ENCODE measurements at regions not wholly inside any gene's neighbourhood (a gene's known extent, or its start where the extent isn't known, plus 50 kb on each side); places are given as distances from the start of the nearest gene placed in this dataset.
"Not testable (repeated sequence)": the region's sequence is repeated elsewhere in the genome, so short reads cannot be mapped to it uniquely, and the experiment has no call there.

GRCh38 chr2:147603876-147604275 lies 241.0 kb upstream of the ACVR2A start:
- no peaks in the 10 kb centered on the region for H3K27me3 ChIP-seq
- no peaks in the 10 kb centered on the region for H3K9me3 ChIP-seq (ENCODE audit: low read depth)
- DNase-seq (ENCODE audit: low read depth in 1 of 2, low spot score in 1 of 2) = no peak
- no peak overlapping the region for H3K4me3 ChIP-seq
- no peaks in the 10 kb centered on the region for H3K36me3 ChIP-seq
- no peaks in the 10 kb centered on the region for H3K4me1 ChIP-seq (ENCODE audit: low read depth)
- H3K27ac ChIP-seq = no peak overlapping the region
- TF ChIP-seq, protein P1, sequence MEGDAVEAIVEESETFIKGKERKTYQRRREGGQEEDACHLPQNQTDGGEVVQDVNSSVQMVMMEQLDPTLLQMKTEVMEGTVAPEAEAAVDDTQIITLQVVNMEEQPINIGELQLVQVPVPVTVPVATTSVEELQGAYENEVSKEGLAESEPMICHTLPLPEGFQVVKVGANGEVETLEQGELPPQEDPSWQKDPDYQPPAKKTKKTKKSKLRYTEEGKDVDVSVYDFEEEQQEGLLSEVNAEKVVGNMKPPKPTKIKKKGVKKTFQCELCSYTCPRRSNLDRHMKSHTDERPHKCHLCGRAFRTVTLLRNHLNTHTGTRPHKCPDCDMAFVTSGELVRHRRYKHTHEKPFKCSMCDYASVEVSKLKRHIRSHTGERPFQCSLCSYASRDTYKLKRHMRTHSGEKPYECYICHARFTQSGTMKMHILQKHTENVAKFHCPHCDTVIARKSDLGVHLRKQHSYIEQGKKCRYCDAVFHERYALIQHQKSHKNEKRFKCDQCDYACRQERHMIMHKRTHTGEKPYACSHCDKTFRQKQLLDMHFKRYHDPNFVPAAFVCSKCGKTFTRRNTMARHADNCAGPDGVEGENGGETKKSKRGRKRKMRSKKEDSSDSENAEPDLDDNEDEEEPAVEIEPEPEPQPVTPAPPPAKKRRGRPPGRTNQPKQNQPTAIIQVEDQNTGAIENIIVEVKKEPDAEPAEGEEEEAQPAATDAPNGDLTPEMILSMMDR (IDR thresholded peaks at IDR 0.05; ENCODE audit: low read depth, low read length) = no peak

- H3K27ac ChIP-seq = no peak overlapping the region
- no peak overlapping the region for H3K4me3 ChIP-seq
- no peaks in the 10 kb centered on the region for H3K9me3 ChIP-seq (ENCODE audit: low read depth)
Observed at GRCh38 chr2:147603447-147603846, 241.4 kb upstream of the ACVR2A start.

GRCh38 chr2:147600646-147601045 lies 244.2 kb upstream of the ACVR2A start:
- DNase-seq (ENCODE audit: low read depth in 1 of 2, low spot score in 1 of 2) = no peak

More at GRCh38 chr2:147603447-147603846, 241.4 kb upstream of the ACVR2A start:
- Histone ChIP-seq H3K27me3 (no peaks in the 10 kb centered on the region), H3K36me3 (no peaks in the 10 kb centered on the region), H3K4me1 (ENCODE audit: low read depth) (no peaks in the 10 kb centered on the region)
- TF ChIP-seq, protein P1 (IDR thresholded peaks at IDR 0.05; ENCODE audit: low read depth, low read length) = no peak
- DNase-seq (ENCODE audit: low read depth in 1 of 2, low spot score in 1 of 2) = peak in 1 of 2 donors; percentile 3

GRCh38 chr2:147600223-147600622 lies 244.6 kb upstream of the ACVR2A start:
- Histone ChIP-seq H3K4me1 (ENCODE audit: low read depth) (no peaks in the 10 kb centered on the region), H3K27me3 (no peaks in the 10 kb centered on the region), H3K36me3 (no peaks in the 10 kb centered on the region), H3K27ac (no peak overlapping the region), H3K9me3 (ENCODE audit: low read depth) (no peaks in the 10 kb centered on the region), H3K4me3 (no peak overlapping the region)
- TF ChIP-seq, protein P1 (IDR thresholded peaks at IDR 0.05; ENCODE audit: low read depth, low read length) = no peak
- peak in 1 of 2 donors; percentile 19 for DNase-seq (ENCODE audit: low read depth in 1 of 2, low spot score in 1 of 2)

More at GRCh38 chr2:147600646-147601045, 244.2 kb upstream of the ACVR2A start:
- H3K4me3 ChIP-seq = no peak overlapping the region
- H3K9me3 ChIP-seq (ENCODE audit: low read depth) = no peaks in the 10 kb centered on the region
- H3K27me3 ChIP-seq = no peaks in the 10 kb centered on the region
- TF ChIP-seq, protein P1 (IDR thresholded peaks at IDR 0.05; ENCODE audit: low read depth, low read length) = no peak
- H3K4me1 ChIP-seq (ENCODE audit: low read depth) = no peaks in the 10 kb centered on the region
- H3K27ac ChIP-seq = no peak overlapping the region
- H3K36me3 ChIP-seq = no peaks in the 10 kb centered on the region

GRCh38 chr2:147595200-147595599 lies 249.6 kb upstream of the ACVR2A start:
- TF ChIP-seq, protein P1 (IDR thresholded peaks at IDR 0.05; ENCODE audit: low read depth, low read length) = no peak
- H3K27me3 ChIP-seq = no peaks in the 10 kb centered on the region
- no peaks in the 10 kb centered on the region for H3K4me1 ChIP-seq (ENCODE audit: low read depth)
- no peaks in the 10 kb centered on the region for H3K9me3 ChIP-seq (ENCODE audit: low read depth)
- no peak overlapping the region for H3K4me3 ChIP-seq
- no peak for DNase-seq (ENCODE audit: low read depth in 1 of 2, low spot score in 1 of 2)
- H3K27ac ChIP-seq = no peak overlapping the region
- H3K36me3 ChIP-seq = no peaks in the 10 kb centered on the region

- Histone ChIP-seq H3K27ac (no peak overlapping the region), H3K36me3 (no peaks in the 10 kb centered on the region), H3K4me1 (ENCODE audit: low read depth) (no peaks in the 10 kb centered on the region), H3K9me3 (ENCODE audit: low read depth) (no peaks in the 10 kb centered on the region), H3K27me3 (no peaks in the 10 kb centered on the region), H3K4me3 (no peak overlapping the region)
- DNase-seq (ENCODE audit: low read depth in 1 of 2, low spot score in 1 of 2) = no peak
- TF ChIP-seq, protein P1 (IDR thresholded peaks at IDR 0.05; ENCODE audit: low read depth, low read length) = no peak
Observed at GRCh38 chr2:147594038-147594437, 250.8 kb upstream of the ACVR2A start.

- H3K4me3 ChIP-seq; H3K27me3 ChIP-seq; H3K36me3 ChIP-seq; H3K27ac ChIP-seq; H3K9me3 ChIP-seq (ENCODE audit: low read depth); H3K4me1 ChIP-seq (ENCODE audit: low read depth); DNase-seq (ENCODE audit: low read depth in 1 of 2, low spot score in 1 of 2): not testable (repeated sequence)
Observed at GRCh38 chr2:147592784-147593183, 252.0 kb upstream of the ACVR2A start.
